HG02642 (cell line): ENCODE measurements at regions not wholly inside any gene's neighbourhood (a gene's known extent, or its start where the extent isn't known, plus 50 kb on each side); places are given as distances from the start of the nearest gene placed in this dataset.

Source experiments
- ATAC-seq: cut with Tn5 transposase; IDR thresholded peaks from one replicate; pipeline ENCODE4 v1.9.1; 2021; ENCODE audit warnings: mild to moderate bottlenecking; ENCODE audit not compliant: unreplicated experiment, poor library complexity

DNA sequence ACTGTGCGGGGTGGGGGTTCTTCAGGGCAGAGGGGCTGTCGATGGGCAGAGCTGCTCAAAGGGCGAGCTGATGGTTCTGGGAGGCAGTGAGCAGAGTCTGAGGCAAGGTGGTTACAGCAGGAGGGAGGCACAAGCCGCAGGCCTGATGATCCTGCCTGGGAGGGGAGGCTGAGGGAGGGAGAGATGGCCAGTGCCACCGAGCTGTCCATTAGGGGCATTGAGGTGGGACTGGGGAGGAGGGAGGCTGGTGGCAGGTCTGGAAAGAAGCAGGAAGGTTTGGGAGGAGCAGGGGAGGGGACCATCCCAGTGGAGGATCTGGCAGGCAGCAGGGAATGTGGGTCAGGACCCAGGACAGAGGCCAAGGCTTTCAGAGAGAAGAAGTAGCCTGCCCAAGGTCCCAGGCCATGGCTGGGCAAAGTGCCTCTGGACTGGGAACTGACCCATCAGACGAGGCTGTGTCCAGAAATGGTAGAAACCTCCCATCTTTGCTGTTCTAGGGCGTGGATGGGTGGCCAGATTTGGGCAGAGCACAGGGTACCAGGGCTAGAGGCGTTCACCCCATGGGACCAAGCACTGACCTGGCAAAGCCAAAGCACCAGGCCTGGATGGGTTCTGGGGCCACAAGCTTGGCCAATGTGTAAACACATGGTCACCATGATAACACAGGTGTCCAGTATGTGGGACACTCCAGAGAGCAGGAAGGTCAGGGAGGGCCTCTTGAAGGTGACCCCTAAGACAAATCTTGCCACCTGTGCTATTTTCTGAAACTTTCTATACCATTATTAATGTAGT, 55.5 kb downstream of the INHBB start:
- ATAC-seq, result no peak

DNA sequence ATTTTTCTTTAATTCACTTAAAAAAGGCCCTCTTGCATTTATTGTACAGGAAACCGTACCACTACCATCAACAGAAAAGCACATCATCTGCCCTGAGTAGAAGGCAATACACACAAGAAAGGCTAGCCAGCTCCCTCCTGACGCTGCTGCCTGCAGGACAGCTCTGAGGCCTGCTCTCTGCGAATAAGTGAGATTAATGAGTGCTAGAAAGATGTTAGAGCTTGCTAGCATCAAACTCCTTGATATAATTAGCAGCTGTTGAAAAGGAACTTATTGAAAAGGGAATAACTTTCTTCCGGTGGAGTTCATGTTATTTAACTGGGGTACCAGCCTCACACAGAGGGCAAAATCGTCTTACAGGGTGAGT, 56.1 kb downstream of the INHBB start:
- ATAC-seq, result no peak

DNA sequence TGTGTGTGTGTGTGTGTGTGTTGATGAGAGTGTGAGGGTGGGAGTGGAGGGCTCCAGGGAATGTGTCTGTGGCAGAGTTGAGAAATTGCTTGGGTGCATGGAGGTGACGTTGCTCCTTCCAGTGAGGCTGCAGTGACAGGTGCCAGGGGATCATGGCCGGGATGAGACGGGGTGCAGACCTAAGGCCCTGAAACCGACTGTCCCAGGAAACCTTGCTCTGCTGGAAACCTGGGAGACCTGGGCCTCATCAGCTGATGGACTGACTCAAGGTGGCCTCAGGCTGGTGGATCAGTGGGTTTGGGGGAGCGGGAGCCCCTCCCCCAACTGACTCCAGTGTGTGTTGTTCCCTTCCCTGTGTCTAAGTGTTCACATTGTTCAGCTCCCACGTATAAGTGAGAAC, 56.6 kb downstream of the INHBB start:
- no peak for ATAC-seq

DNA sequence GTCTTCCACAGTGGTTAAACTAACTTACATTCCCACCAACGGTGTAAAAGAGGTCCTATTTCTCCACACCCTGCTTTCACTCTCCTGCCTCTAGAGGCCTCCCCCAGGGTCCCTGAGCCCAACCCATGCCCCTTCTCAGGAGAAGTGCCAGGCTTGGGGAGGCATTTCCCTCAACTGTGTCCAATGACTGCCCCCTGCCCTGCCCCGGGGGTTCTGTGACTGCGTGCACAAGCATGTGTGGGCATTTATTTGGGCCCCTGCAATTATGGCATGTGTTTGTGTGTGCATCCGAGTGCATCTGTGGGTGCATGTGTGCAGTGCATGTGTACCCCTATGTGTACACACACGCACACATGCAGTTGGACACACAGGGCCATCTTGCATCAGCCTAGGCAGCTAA, 57.3 kb downstream of the INHBB start:
- ATAC-seq, result no peak

DNA sequence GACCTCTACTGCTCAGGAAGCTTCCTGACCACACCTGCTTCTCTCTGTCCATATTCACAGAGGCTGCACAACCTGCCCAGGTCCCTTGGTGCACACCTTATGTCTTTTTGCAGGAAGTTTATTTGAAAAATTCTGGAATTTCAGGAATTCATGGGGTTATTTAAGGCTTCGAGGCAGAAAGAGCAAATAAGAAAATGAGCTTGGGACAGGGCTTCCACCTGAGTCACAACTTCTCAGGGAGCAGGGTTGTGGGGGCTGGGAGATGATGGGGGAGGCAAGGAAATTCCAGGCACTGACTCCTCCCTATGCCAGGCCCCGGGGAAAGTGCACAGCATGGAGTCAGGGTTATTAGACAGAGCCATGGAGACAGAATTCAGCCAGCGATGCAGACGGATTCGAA, 57.7 kb downstream of the INHBB start:
- ATAC-seq, result no peak

DNA sequence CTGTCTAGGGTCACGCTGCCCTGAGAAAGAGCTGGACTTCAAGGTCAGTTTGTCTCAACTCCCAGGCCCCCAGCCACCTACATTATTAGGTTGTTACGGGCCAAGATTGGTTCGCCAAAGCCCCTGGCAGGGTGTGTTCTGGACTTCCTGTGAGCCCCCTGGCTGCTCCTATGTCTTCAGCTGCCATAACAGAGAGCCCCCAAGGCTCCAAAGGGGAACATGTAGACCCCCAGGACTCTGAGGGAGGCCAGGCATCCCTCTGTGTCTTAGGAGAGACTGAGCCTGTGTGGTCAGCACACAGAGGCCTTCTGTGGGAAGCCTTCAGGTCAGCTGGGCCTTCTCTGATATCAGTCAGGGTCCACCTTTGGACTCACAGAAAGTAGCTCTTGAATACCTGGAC, 58.3 kb downstream of the INHBB start:
- ATAC-seq, result no peak

DNA sequence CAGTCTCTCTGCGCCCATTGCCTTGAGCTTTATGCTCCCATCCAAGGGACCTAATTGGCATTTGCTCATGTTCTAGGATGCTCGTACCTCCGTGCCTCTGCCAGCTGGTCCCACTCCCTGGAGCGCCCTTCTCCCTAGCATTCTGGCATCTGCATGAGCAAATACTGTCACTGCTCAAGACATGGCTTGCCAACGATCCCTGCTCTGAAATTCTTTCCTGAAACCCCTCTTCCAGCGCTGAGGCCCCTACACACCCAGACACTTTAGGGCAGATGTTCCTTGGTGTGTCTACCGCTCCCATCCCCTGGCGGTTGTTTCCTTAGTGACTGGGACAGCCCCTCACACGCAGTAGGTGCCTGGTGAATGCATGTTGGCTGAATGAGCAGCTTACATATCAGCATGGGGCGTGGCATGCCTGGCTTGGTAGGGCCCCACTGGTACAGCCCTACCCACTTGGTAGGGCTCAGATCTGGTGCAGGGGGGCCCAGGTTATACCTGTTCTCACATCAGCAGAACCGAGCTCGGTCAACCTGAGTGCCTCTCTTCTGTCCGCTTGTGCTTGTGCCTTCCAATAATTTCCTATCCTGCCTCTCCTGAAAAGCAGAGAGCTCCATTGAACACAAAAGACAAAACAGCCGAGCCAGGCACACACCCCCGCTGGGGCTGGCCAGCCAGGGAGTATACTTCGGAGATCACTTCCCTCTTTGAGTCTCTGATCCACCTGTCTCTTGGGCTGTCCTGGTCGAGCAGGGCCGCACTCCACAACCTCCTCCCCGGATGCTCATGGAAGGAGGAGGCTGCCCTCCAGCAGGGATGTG, 59.2 kb downstream of the INHBB start:
- ATAC-seq, result no peak

DNA sequence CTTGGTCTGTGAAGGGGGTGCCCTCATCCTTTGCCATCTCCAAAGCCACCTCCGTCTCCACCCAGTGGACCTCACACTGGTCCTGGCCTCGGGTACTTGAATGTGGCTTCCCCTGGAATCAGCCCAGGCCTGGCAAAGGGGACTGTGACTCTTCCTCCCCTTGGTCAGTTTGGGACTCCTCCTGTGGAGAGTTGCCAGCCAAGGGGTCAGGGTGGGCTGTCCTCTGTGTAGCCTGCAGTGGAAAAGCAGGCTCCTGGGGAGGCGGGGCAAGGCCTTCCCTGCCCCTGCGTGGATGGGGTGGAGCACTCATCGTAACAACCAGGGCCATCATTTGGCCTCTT, 59.8 kb downstream of the INHBB start:
- no peak for ATAC-seq

DNA sequence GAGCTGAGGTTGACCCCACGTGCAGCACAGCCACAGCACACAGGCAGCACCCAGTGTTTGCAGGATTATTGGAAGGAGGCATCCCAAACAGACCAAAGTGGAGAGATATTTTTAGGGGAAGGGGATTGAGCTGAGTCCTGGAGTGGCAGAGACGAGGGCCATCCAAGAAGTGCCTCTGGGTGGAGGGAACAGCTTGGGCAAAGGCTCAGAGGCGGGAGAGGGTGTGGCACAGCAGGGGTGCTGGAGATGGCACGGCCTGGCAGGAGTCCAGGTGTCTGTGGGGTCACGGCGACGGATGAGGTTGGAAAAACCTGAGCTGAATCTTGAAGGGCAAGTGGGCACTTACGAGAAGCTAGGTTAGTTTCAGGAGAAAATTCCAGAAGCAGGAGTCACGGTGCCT, 60.6 kb downstream of the INHBB start:
- no peak for ATAC-seq

DNA sequence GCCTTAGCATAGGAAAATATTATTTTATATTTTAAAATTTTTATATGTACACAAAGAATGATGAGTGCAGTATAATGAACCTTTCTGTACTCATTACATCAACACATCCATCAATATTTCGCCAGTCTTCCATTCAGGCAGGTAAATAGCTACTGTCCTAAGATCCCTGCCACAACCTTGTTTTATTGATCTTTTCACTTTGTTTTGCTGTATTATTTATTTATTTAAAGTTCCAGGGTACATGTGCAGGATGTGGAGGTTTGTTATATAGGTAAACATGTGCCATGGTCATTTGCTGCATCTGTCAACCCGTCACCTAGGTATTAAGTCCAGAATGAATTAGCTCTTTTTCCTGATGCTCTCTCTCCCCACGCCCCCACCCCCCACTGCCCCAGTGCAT, 64.6 kb downstream of the INHBB start:
- no peak for ATAC-seq

DNA sequence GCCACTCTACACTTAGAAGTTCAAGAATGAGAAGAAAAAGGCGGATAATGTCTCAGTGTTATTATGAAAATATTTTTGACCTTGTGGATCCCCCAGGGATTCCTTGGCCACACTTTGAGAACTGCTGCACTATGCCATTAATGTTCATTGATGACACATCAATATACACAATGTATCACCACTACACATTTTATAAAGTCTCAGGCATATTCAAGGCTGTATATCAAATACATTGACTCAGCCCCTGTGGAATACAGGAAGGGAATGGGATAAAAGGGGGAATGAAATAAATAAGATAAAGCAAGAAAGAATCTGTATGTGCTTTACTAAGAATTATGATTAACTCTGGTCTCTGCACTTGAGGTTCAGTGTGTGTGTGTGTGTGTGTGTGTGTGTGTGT, 69.1 kb downstream of the INHBB start:
- ATAC-seq, result no peak

DNA sequence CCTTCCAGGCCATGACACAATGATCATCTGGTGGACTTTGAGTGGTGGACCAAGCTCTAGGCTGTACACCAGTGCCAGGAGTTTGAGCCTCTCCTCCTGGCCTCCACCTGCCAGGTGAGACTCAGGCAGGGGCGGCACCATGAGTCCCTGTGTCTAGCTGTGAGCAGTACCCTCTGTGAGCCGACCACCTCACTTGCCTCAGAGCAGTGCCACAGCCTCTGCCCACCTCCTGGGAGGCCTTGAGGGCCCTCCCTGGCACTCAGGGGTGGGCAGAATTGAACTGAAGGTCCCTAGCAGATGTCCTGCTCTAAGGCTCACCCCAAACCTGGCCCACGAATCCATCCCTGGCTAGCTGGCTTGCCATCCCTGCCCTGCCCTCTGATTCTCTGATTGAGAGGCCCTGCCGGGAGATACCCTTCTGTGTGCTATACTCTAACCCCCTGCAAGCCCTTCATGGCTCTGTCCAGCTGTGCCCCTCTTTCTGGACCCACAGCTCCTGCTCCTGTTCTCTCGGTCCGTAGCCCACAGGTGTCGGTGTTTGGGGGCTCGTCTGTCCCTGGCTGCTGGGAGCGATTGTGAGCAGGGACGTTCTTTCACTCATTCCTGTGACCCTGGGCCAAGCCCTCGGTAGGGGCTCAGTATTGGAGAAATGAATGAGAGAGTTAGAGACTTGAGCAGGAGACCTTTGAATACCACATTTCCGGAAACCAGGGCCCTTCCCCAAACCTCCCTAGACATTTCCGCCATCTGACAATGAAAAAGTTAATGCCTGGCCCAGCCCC, 70.0 kb downstream of the INHBB start:
- ATAC-seq, result no peak

DNA sequence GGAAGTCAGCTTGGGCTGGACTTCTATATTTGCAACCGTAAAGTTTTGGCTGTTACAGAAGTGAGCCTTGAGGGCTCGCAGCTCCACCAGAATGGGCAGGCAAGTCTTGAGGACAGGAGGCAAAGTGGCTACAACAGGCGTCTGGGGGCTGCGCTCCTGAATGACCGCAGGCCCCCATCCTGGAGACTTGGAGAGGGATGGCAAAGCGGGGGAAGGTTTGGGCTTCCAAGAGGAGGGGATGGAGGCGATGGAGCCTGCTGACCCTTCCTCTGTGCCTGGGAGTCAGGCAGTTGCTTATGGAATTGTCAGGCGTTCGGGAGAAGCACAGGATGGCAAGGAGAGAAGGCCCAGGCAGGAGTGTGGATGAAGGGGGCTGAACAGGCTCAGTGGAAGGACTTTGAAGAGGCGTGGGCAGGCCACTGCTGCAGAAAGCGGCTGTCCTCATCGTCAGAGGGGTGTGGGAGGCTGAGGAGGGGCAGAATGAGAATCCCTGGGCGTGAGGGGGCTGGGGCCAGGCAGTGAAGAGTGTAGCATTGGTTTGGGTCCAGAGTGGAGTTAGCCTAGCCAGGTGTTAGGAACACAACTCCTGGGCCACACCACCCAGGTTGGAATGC, 72.3 kb downstream of the INHBB start:
- no peak for ATAC-seq

DNA sequence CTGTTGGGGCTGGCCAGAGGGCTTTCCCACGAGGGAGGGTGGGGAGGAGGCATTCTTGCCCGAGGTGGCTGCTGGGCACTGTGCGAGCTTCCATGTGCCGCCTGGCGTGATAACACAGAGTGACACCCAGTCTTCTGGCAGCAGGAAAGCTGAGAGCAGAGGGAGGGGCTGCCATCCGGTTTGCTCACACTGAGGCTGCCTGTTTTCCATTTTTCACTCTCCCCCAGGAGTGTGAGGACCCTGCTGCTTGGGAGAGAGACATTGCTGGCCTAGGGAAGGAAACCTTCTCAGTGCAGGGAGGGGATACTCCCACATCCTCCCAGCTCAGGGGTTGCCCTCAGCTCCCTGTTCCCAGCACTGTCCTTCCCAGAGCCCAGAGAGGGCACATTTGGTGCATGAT, 73.1 kb downstream of the INHBB start:
- ATAC-seq, result no peak

DNA sequence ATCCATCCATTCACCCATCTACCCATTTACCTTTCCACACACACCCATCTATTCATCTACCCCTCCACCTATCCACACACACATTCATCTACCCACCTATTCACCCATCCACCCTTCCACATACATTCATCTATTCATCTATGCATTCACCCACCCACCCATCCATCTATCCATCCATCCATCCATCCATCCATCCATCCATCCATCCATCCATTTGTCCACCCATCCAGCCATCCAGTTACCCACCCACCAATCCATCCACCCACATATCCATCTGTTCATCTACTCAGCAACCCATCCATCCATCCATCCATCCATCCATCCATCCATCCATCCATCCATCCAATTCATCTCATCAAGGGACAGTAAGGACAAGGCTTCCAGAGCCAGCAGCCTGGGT, 74.0 kb downstream of the INHBB start:
- no peak for ATAC-seq

DNA sequence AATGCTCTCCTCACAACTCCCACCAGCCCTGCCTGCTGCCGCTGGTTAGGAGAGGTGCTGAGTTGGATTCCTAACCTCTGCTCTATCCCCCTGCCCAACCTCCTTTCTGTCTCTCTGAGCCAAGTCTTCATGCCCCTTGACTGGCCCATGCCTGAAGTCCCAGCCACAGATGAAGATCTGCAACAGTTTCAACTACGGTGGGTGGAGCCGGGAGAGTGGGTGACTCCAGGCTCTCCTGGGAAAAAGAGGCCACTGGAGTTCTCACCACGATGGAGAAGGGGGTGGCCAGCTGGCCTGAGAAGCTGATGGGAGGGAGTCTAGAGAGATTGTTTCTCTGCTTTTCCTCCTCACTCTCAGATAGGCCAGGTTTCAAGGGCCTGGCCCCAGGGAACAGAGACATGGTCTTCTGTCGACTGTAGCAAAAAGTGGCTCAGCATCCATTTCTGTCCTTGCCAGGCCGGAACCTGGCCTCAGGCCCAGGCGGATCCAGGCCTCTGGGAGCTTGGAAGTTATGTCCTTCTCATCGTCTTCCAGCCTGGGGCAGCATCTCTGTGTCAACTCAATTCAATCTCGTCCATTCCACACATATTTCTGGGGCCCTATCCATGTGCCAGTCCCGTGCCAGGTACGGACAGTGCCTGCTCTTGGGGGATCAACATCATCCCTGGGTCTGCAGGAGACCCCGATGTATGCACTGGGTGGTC, 75.3 kb downstream of the INHBB start:
- ATAC-seq, result no peak

DNA sequence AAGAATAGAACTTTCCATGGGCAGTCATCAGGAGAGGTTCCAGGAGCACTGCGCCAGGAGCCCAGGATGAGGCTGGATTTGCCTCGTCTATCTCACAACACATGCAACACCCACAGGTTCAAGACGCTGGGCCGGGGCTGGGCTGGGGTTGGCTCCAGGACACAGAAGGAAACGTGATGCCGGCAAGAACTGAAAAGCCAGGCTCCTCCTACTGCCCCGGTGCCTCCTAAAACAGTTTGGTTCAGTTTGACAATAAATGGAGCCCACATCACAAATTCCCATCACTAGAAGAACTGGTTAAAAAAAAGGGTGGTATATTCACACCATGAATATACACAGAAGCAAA, 75.9 kb downstream of the INHBB start:
- no peak for ATAC-seq

DNA sequence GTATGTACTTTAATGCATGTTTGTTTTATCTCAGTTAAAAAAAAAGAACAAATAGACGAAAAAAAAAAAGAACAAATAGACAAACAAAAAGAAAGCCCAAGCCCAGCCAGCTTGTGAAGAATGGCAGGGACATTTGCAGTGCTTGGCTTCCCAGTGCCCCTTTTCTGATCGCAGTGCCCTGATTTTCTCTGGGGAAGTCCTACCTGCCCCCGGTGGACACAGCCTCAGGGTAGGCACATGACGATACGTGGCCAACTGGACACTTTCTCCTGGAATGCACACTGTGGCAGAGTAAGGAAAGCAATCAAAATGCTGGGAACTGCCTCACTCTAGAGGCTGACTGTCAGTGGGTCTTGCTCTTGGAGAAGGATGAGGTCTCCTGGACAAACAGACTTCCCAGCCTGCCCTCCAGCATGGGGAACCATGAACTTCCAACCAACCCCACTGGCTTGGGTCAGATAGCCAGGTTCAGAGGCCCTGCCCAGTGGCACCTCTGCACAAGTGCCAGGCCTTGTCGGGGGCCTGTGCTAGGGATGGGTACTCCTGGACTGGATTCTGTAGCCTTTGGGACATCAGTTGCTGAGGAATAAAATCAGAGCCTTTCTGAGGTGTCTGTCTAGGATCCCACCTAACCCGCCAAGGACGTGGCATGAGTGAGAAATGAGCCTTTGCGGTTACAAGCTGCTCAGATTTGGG, 76.7 kb downstream of the INHBB start:
- ATAC-seq, result no peak

DNA sequence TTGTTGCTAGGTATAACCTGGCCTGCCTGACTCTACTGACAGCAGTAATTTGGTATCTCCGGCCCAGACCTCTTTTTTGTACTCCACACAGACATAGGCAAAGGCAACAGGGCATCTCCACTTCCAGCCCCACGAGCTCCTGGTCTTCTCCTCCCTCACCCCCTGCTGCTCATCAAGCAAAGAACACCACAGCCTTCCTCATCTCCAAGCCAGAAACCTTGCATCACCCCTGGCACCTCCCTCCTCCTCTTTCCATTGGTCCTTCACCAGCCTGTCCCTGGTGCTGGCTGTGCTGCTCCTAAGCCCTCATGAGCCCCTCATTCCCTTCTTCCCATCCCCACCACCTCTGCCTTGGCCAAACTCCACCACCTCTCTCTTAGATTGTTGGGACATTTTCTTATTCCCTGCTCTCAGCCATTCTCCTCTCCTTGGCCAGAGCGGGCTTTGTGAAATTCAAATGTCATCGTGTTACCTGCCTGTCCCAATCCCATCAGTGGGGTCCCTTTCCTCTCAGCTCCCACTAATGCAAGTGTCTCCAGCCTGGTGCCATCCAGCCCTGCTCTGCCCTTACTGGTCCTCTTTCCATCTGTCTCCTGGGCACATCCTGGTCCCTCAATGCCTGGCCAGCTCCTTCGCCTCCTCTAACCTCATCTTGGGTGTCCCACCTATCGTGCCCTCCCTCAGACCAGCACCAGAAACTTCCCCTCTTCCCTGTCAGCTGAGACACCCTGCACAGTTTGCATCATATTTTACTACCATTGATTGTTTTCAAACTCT, 77.4 kb downstream of the INHBB start:
- ATAC-seq, result no peak
